Naive thymus-derived CD4-positive, alpha-beta T cell (primary cell): ENCODE measurements at regions not wholly inside any gene's neighbourhood (a gene's known extent, or its start where the extent isn't known, plus 50 kb on each side); places are given as distances from the start of the nearest gene placed in this dataset.

Source experiments
- ATAC-seq: fragments of 150-1000 bp; cut with Tn5 transposase; 2 replicates; pipeline ENCODE4 v1.10.0; 2021; ENCODE audit warnings: mild to moderate bottlenecking, moderate library complexity
- CTCF ChIA-PET: fragments of 350-600 bp; sonication (Branson Sonifier 250); formaldehyde crosslinking; loops from one replicate; lab custom pipeline; 2021; ENCODE audit warnings: antibody characterized with exemption; lab: Charles Lee
- POLR2A ChIA-PET: fragments of 350-600 bp; sonication (Branson Sonifier 250); formaldehyde crosslinking; loops from one replicate; lab custom pipeline; 2021; ENCODE audit warnings: antibody characterized with exemption, inconsistent platforms; lab: Charles Lee
- DNase-seq, 9 donors: peaks; one replicate each; pipeline versions ENCODE4 v3.0.0 to v3.0.0-alpha.2; 2020 to 2022; ENCODE audit warnings: mixed read lengths in 1 of 9
- H3K27ac ChIP-seq: one replicate; pipeline ENCODE4 v1.7.0; 2013; ENCODE audit warnings: mild to moderate bottlenecking, low read depth, low read length, moderate library complexity
- H3K27me3 ChIP-seq, 2 donors: one replicate each; pipeline ENCODE4 v1.7.0; 2013; ENCODE audit warnings: low read length in 2 of 2, mild to moderate bottlenecking in 2 of 2, moderate library complexity in 2 of 2; ENCODE audit not compliant: control insufficient read depth in 2 of 2, insufficient read depth in 2 of 2
- H3K36me3 ChIP-seq, 3 experiments: 1 replicate in 2 of 3; 2 replicates in 1 of 3; pipeline ENCODE4 v1.7.0; 2013; ENCODE audit warnings: low read length in 3 of 3, mild to moderate bottlenecking in 3 of 3, moderate library complexity in 1 of 3; ENCODE audit not compliant: insufficient read depth in 3 of 3, control insufficient read depth in 2 of 3
- H3K4me1 ChIP-seq, 2 donors: one replicate each; pipeline ENCODE4 v1.7.0; 2013; ENCODE audit warnings: low read length in 2 of 2, mild to moderate bottlenecking in 2 of 2, moderate library complexity in 1 of 2; ENCODE audit not compliant: control insufficient read depth in 2 of 2, insufficient read depth in 2 of 2
- H3K4me3 ChIP-seq: 2 replicates; pipeline ENCODE4 v1.7.0; 2013; ENCODE audit warnings: mild to moderate bottlenecking, low read length
- H3K9me3 ChIP-seq, 3 experiments: 1 replicate in 2 of 3; 2 replicates in 1 of 3; pipeline ENCODE4 v1.7.0; 2013; ENCODE audit warnings: low read length in 3 of 3; ENCODE audit not compliant: control insufficient read depth in 2 of 3
- H3K27ac Mint-ChIP-seq, 9 donors: one replicate each; pipeline ENCODE4 v1.8.0; 2020 to 2022; ENCODE audit warnings: mixed read lengths in 9 of 9, mild to moderate bottlenecking in 8 of 9, moderate library complexity in 5 of 9, inconsistent platforms in 2 of 9
- H3K27me3 Mint-ChIP-seq, 5 donors: one replicate each; pipeline ENCODE4 v1.8.0; 2021 to 2022; ENCODE audit warnings: mixed read lengths in 5 of 5, mild to moderate bottlenecking in 1 of 5
- H3K36me3 Mint-ChIP-seq, 5 donors: one replicate each; pipeline ENCODE4 v1.8.0; 2020 to 2022; ENCODE audit warnings: mixed read lengths in 5 of 5, mild to moderate bottlenecking in 3 of 5, inconsistent platforms in 1 of 5
- H3K4me1 Mint-ChIP-seq, 7 donors: one replicate each; pipeline ENCODE4 v1.8.0; 2020 to 2022; ENCODE audit warnings: mixed read lengths in 7 of 7, mild to moderate bottlenecking in 3 of 7, inconsistent platforms in 1 of 7
- H3K4me3 Mint-ChIP-seq, 10 donors: one replicate each; pipeline ENCODE4 v1.8.0; 2020 to 2022; ENCODE audit warnings: mild to moderate bottlenecking in 10 of 10, mixed read lengths in 10 of 10, moderate library complexity in 6 of 10, inconsistent platforms in 2 of 10
- H3K9me3 Mint-ChIP-seq, 11 donors: one replicate each; pipeline ENCODE4 v1.8.0; 2020 to 2022; ENCODE audit warnings: mixed read lengths in 11 of 11, mild to moderate bottlenecking in 4 of 11, inconsistent platforms in 1 of 11, moderate library complexity in 1 of 11
- intact Hi-C, 2 donors: fragments of 100-400 bp; cut with micrococcal nuclease; formaldehyde crosslinking; loops; one replicate each; pipeline ENCODE4 v1.15.1; 2023

GRCh38 chr1:112040891-112041740 lies 51.6 kb upstream of the KCND3 start:
- Histone ChIP-seq H3K27me3 (no peaks in the 10 kb centered on the region), H3K36me3 (no peaks in the 10 kb centered on the region), H3K9me3 (no peaks in the 10 kb centered on the region), H3K4me1 (no peaks in the 10 kb centered on the region), H3K27ac (no peak overlapping the region), H3K4me3 (no peak overlapping the region)
- no peak overlapping the region for H3K4me3 Mint-ChIP-seq
- no peaks in the 10 kb centered on the region for H3K36me3 Mint-ChIP-seq
- no peak overlapping the region for H3K27ac Mint-ChIP-seq
- peaks cover 7 to 42% (median 21%) of the 10 kb centered on the region in 5 donors for H3K27me3 Mint-ChIP-seq
- POLR2A ChIA-PET = no interaction called here
- CTCF ChIA-PET = no interaction called here
- no peak for ATAC-seq
- H3K9me3 Mint-ChIP-seq = no peaks in the 10 kb centered on the region
- no peaks in the 10 kb centered on the region for H3K4me1 Mint-ChIP-seq
- intact Hi-C loops = no loop called here
- no peak for DNase-seq

- H3K4me1 ChIP-seq = no peaks in the 10 kb centered on the region
- H3K27ac Mint-ChIP-seq = no peak overlapping the region
- DNase-seq = no peak
- ATAC-seq = no peak
- H3K27ac ChIP-seq = no peak overlapping the region
- POLR2A ChIA-PET = no interaction called here
- H3K4me3 Mint-ChIP-seq = no peak overlapping the region
- CTCF ChIA-PET = no interaction called here
- H3K36me3 Mint-ChIP-seq = no peaks in the 10 kb centered on the region
- H3K27me3 Mint-ChIP-seq = peaks cover 4 to 48% (median 22%) of the 10 kb centered on the region in 5 donors
- no peaks in the 10 kb centered on the region for H3K36me3 ChIP-seq
- H3K4me3 ChIP-seq = no peak overlapping the region
- H3K27me3 ChIP-seq = no peaks in the 10 kb centered on the region
- intact Hi-C loops = no loop called here
- no peaks in the 10 kb centered on the region for H3K4me1 Mint-ChIP-seq
- no peaks in the 10 kb centered on the region for H3K9me3 Mint-ChIP-seq
- no peaks in the 10 kb centered on the region for H3K9me3 ChIP-seq
Observed at GRCh38 chr1:112043901-112044300, 54.4 kb upstream of the KCND3 start.

GRCh38 chr1:112044745-112045144 lies 55.3 kb upstream of the KCND3 start:
- ATAC-seq (no peak), DNase-seq (no peak)
- no peak overlapping the region for H3K27ac ChIP-seq
- H3K27me3 Mint-ChIP-seq = peaks cover 4 to 48% (median 23%) of the 10 kb centered on the region in 5 donors
- H3K4me3 ChIP-seq = no peak overlapping the region
- POLR2A ChIA-PET = no interaction called here
- H3K9me3 Mint-ChIP-seq = no peaks in the 10 kb centered on the region
- no peaks in the 10 kb centered on the region for H3K36me3 Mint-ChIP-seq
- no peaks in the 10 kb centered on the region for H3K4me1 Mint-ChIP-seq
- H3K9me3 ChIP-seq = no peaks in the 10 kb centered on the region
- no peaks in the 10 kb centered on the region for H3K36me3 ChIP-seq
- no peaks in the 10 kb centered on the region for H3K4me1 ChIP-seq
- CTCF ChIA-PET = no interaction called here
- no peaks in the 10 kb centered on the region for H3K27me3 ChIP-seq
- no peak overlapping the region for H3K27ac Mint-ChIP-seq
- H3K4me3 Mint-ChIP-seq = no peak overlapping the region
- intact Hi-C loops = no loop called here

GRCh38 chr1:112046630-112047029 lies 57.2 kb upstream of the KCND3 start:
- ChIA-PET CTCF (no interaction called here), POLR2A (no interaction called here)
- ATAC-seq (no peak), DNase-seq (no peak)
- no peak overlapping the region for H3K4me3 ChIP-seq
- Mint-ChIP-seq H3K4me3 (no peak overlapping the region), H3K4me1 (no peaks in the 10 kb centered on the region), H3K27me3 (peaks cover 4 to 54% (median 27%) of the 10 kb centered on the region in 5 donors), H3K27ac (no peak overlapping the region), H3K36me3 (peaks cover 0 to 5% (median 0%) of the 10 kb centered on the region in 5 donors), H3K9me3 (peaks cover 0 to 1% (median 0%) of the 10 kb centered on the region in 11 donors)
- H3K9me3 ChIP-seq = no peaks in the 10 kb centered on the region
- H3K27ac ChIP-seq = no peak overlapping the region
- H3K4me1 ChIP-seq = no peaks in the 10 kb centered on the region
- intact Hi-C loops = no loop called here
- no peaks in the 10 kb centered on the region for H3K27me3 ChIP-seq
- no peaks in the 10 kb centered on the region for H3K36me3 ChIP-seq

- DNase-seq (no peak), ATAC-seq (no peak)
- H3K27ac ChIP-seq = no peak overlapping the region
- Mint-ChIP-seq H3K27me3 (peaks cover 6 to 43% (median 20%) of the 10 kb centered on the region in 5 donors), H3K4me3 (no peak overlapping the region), H3K4me1 (no peaks in the 10 kb centered on the region), H3K36me3 (peaks cover 0 to 5% (median 0%) of the 10 kb centered on the region in 5 donors), H3K9me3 (peaks cover 0 to 1% (median 0%) of the 10 kb centered on the region in 11 donors), H3K27ac (no peak overlapping the region)
- CTCF ChIA-PET = no interaction called here
- H3K27me3 ChIP-seq = no peaks in the 10 kb centered on the region
- POLR2A ChIA-PET = no interaction called here
- H3K36me3 ChIP-seq = no peaks in the 10 kb centered on the region
- H3K4me3 ChIP-seq = no peak overlapping the region
- H3K9me3 ChIP-seq = no peaks in the 10 kb centered on the region
- intact Hi-C loops = no loop called here
- no peaks in the 10 kb centered on the region for H3K4me1 ChIP-seq
Observed at GRCh38 chr1:112048421-112048820, 59.0 kb upstream of the KCND3 start.

GRCh38 chr1:112054510-112054909 lies 65.0 kb upstream of the KCND3 start:
- no peak overlapping the region for H3K4me3 ChIP-seq
- no peak overlapping the region for H3K27ac Mint-ChIP-seq
- peaks cover 2 to 33% (median 19%) of the 10 kb centered on the region in 5 donors for H3K27me3 Mint-ChIP-seq
- ChIA-PET POLR2A (no interaction called here), CTCF (no interaction called here)
- no peaks in the 10 kb centered on the region for H3K27me3 ChIP-seq
- H3K36me3 Mint-ChIP-seq = peaks cover 0 to 5% (median 0%) of the 10 kb centered on the region in 5 donors
- no peaks in the 10 kb centered on the region for H3K36me3 ChIP-seq
- ATAC-seq = no peak
- intact Hi-C loops = no loop called here
- no peaks in the 10 kb centered on the region for H3K9me3 ChIP-seq
- H3K27ac ChIP-seq = no peak overlapping the region
- no peak for DNase-seq
- no peaks in the 10 kb centered on the region for H3K4me1 ChIP-seq
- no peak overlapping the region for H3K4me3 Mint-ChIP-seq
- H3K4me1 Mint-ChIP-seq = no peaks in the 10 kb centered on the region
- peaks cover 0 to 4% (median 0%) of the 10 kb centered on the region in 11 donors for H3K9me3 Mint-ChIP-seq

DNA sequence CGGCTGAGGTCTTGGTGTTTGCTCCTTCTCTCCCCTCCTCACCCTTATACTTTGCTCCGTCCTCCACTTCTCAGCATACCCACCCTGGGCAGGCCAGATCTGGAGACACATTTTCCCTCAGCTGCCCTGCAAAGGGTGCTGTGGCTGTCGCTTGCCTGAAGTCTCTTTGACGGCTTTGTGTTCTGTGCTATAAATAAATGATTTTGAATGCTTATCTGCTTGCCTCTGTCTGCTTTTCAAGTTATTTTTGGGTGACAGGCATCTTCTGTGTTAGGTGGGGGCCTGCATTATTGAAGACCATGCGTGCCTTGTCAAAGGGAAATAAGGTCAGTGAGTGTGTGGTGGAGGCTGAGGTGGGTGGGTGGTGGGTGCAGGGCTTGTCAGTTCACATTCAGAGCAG lies 66.9 kb upstream of the KCND3 start:
- Histone ChIP-seq H3K27ac (no peak overlapping the region), H3K9me3 (no peaks in the 10 kb centered on the region), H3K27me3 (no peaks in the 10 kb centered on the region), H3K36me3 (no peaks in the 10 kb centered on the region), H3K4me3 (no peak overlapping the region), H3K4me1 (no peaks in the 10 kb centered on the region)
- Mint-ChIP-seq H3K27ac (no peak overlapping the region), H3K4me3 (no peak overlapping the region), H3K4me1 (no peaks in the 10 kb centered on the region), H3K27me3 (peaks cover 4 to 30% (median 14%) of the 10 kb centered on the region in 5 donors), H3K9me3 (peaks cover 0 to 4% (median 0%) of the 10 kb centered on the region in 11 donors), H3K36me3 (no peaks in the 10 kb centered on the region)
- DNase-seq (no peak), ATAC-seq (no peak)
- POLR2A ChIA-PET = no interaction called here
- intact Hi-C loops = no loop called here
- CTCF ChIA-PET = no interaction called here
